ENCODE measurements at regions not wholly inside any gene's neighbourhood (a gene's known extent, or its start where the extent isn't known, plus 50 kb on each side); places are given as distances from the start of the nearest gene placed in this dataset.

- TF ChIP-seq CTCF (IDR thresholded peaks at IDR 0.05) (no peak), SMAD3 (CRISPR knock-in tag; IDR thresholded peaks at IDR 0.05; ENCODE audit: borderline replicate concordance) (no peak)
Observed at GRCh38 chr1:222033450-222033849, 291.6 kb upstream of the DUSP10 start.

Measured in WTC11 (cell line).